Spleen (tissue), 11 donors: ENCODE measurements at regions not wholly inside any gene's neighbourhood (a gene's known extent, or its start where the extent isn't known, plus 50 kb on each side); places are given as distances from the start of the nearest gene placed in this dataset.

Source experiments
- DNase-seq: peaks from one replicate; pipeline ENCODE4 v3.0.0-alpha.2; 2020
- H3K27ac ChIP-seq, 8 donors: fragments of 200-600 bp; sonication (generic) in 7 of 8; 1 replicate in 4 of 8; 2 replicates in 4 of 8; pipeline versions ENCODE4 v1.5.0 to v1.8.0; 2016 to 2021; ENCODE audit warnings: inconsistent platforms in 4 of 8, mild to moderate bottlenecking in 4 of 8, moderate library complexity in 1 of 8
- H3K27me3 ChIP-seq, 7 donors: fragments of 200-600 bp; sonication (generic) in 6 of 7; replicated peaks in 1 of 7; 1 replicate in 4 of 7; 2 replicates in 3 of 7; pipeline versions ENCODE4 v1.5.0 to v1.8.0; 2016 to 2021; ENCODE audit warnings: inconsistent platforms in 3 of 7, mild to moderate bottlenecking in 1 of 7
- H3K36me3 ChIP-seq, 6 donors: fragments of 200-600 bp; sonication (generic) in 5 of 6; 1 replicate in 4 of 6; 2 replicates in 2 of 6; pipeline versions ENCODE4 v1.5.0 to v1.8.0; 2016 to 2021; ENCODE audit warnings: inconsistent platforms in 2 of 6
- H3K4me1 ChIP-seq, 6 donors: fragments of 200-600 bp; sonication (generic) in 5 of 6; 1 replicate in 3 of 6; 2 replicates in 3 of 6; pipeline versions ENCODE4 v1.5.0 to v1.8.0; 2016 to 2021; ENCODE audit warnings: inconsistent platforms in 3 of 6
- H3K4me3 ChIP-seq, 8 donors: fragments of 200-600 bp; sonication (generic) in 7 of 8; 1 replicate in 4 of 8; 2 replicates in 4 of 8; pipeline versions ENCODE4 v1.5.0 to v1.8.0; 2016 to 2021; ENCODE audit warnings: inconsistent platforms in 4 of 8, mild to moderate bottlenecking in 4 of 8, moderate library complexity in 2 of 8
- H3K9me3 ChIP-seq, 8 donors: fragments of 200-600 bp; sonication (generic) in 7 of 8; 1 replicate in 4 of 8; 2 replicates in 4 of 8; pipeline versions ENCODE4 v1.5.0 to v1.8.0; 2016 to 2021; ENCODE audit warnings: inconsistent platforms in 4 of 8
- CTCF ChIP-seq, 11 experiments: fragments of 200-600 bp in 7 of 11; fragments of 450-650 bp in 4 of 11; sonication (generic) in 4 of 11; IDR thresholded peaks in 8 of 11; conservative IDR thresholded peaks in 3 of 11; 1 replicate in 7 of 11; 2 replicates in 4 of 11; pipeline versions ENCODE4 v1.4.0 to v1.8.0; 2016 to 2021; ENCODE audit warnings: antibody characterized with exemption in 11 of 11, inconsistent platforms in 4 of 11, mild to moderate bottlenecking in 1 of 11
- POLR2A ChIP-seq, 3 donors: fragments of 450-650 bp; IDR thresholded peaks; one replicate each; pipeline ENCODE4 v1.5.1; 2017; ENCODE audit warnings: antibody characterized with exemption in 3 of 3, mild to moderate bottlenecking in 1 of 3
- POLR2AphosphoS5 ChIP-seq, 3 donors: sonication (generic); formaldehyde crosslinking; IDR thresholded peaks; one replicate each; pipeline ENCODE4 v1.5.1; 2017; ENCODE audit warnings: antibody characterized with exemption in 3 of 3
- WGBS, 5 donors: extraction: QIAGEN DNeasy Blood & Tissue Kit in 3 of 5; methylation state at CpG; one replicate each; pipeline versions ENCODE4 v1.1.5 to v1.1.7; 2013 to 2018; 5-methylcytosine and 5-hydroxymethylcytosine counted together
- intact Hi-C: fragments of 100-400 bp; cut with DNase I; formaldehyde crosslinking; loops from one replicate; pipeline ENCODE4 v1.15.0; 2023; ENCODE audit warnings: low total_unique reads
- donor health status: healthy with polysubstance abuse.
- donor health status: DM: no; HTN: no; CAD: no; lungs with moderate emphysema.
- donor health status: DM: no; HTN: no; CAD: no.
- donor health status: Bipolar disorder and iron deficiency.
- donor health status: healthy.
- donor health status: DM: no; HTN: no; CAD: no.
- donor health status: DM: yes; HTN: yes; CAD: no.

GRCh38 chr5:61802456-61802855 is 470.4 kb downstream of the ZSWIM6 start:
- Histone ChIP-seq H3K36me3 (no peaks in the 10 kb centered on the region), H3K27me3 (no peaks in the 10 kb centered on the region), H3K9me3 (no peaks in the 10 kb centered on the region), H3K4me1 (no peaks in the 10 kb centered on the region), H3K27ac (no peak overlapping the region), H3K4me3 (no peak overlapping the region)
- intact Hi-C loops = no loop called here
- 30 to 90% (median 61%) methylated on average over 2 of the region's 2 CpGs for WGBS, 5 donors
- no peak for DNase-seq
- TF ChIP-seq POLR2A (IDR thresholded peaks at IDR 0.05) (no peak), CTCF (IDR thresholded peaks at IDR 0.05 in 8 of 11, conservative IDR thresholded peaks at IDR 0.05 in 3 of 11) (no peak), POLR2AphosphoS5 (IDR thresholded peaks at IDR 0.05) (no peak)

- Histone ChIP-seq H3K4me1 (no peaks in the 10 kb centered on the region), H3K4me3 (no peak overlapping the region), H3K27ac (no peak overlapping the region), H3K27me3 (no peaks in the 10 kb centered on the region), H3K9me3 (no peaks in the 10 kb centered on the region), H3K36me3 (no peaks in the 10 kb centered on the region)
- DNase-seq = no peak
- intact Hi-C loops = no loop called here
- TF ChIP-seq POLR2A (IDR thresholded peaks at IDR 0.05) = no peak
- TF ChIP-seq POLR2AphosphoS5 (IDR thresholded peaks at IDR 0.05) = no peak
- no peak for TF ChIP-seq CTCF (IDR thresholded peaks at IDR 0.05 in 8 of 11, conservative IDR thresholded peaks at IDR 0.05 in 3 of 11)
- WGBS, 5 donors = 83 to 89% (median 85%) methylated on average over 5 of the region's 5 CpGs
Observed at GRCh38 chr5:61805101-61805500, 473.0 kb downstream of the ZSWIM6 start.

- H3K9me3 ChIP-seq = no peaks in the 10 kb centered on the region
- no peaks in the 10 kb centered on the region for H3K4me1 ChIP-seq
- intact Hi-C loops = no loop called here
- no peak for TF ChIP-seq CTCF (IDR thresholded peaks at IDR 0.05 in 8 of 11, conservative IDR thresholded peaks at IDR 0.05 in 3 of 11)
- TF ChIP-seq POLR2A (IDR thresholded peaks at IDR 0.05) = no peak
- no peak for TF ChIP-seq POLR2AphosphoS5 (IDR thresholded peaks at IDR 0.05)
- H3K27ac ChIP-seq = no peak overlapping the region
- no peaks in the 10 kb centered on the region for H3K36me3 ChIP-seq
- WGBS, 5 donors = 62 to 85% (median 67%) methylated on average over 3 of the region's 3 CpGs
- no peak overlapping the region for H3K4me3 ChIP-seq
- H3K27me3 ChIP-seq = no peaks in the 10 kb centered on the region
- no peak for DNase-seq
Observed at GRCh38 chr5:61806491-61807020, 474.5 kb downstream of the ZSWIM6 start.

- H3K9me3 ChIP-seq = no peaks in the 10 kb centered on the region
- 63 to 81% (median 76%) methylated on average over 3 of the region's 3 CpGs for WGBS, 5 donors
- intact Hi-C loops = no loop called here
Observed at GRCh38 chr5:61808091-61808490, 476.0 kb downstream of the ZSWIM6 start.

More at GRCh38 chr5:61808091-61808490, 476.0 kb downstream of the ZSWIM6 start:
- no peak for DNase-seq
- no peak overlapping the region for H3K27ac ChIP-seq
- H3K27me3 ChIP-seq = no peaks in the 10 kb centered on the region
- H3K4me1 ChIP-seq = no peaks in the 10 kb centered on the region
- H3K4me3 ChIP-seq = no peak overlapping the region
- TF ChIP-seq CTCF (IDR thresholded peaks at IDR 0.05 in 8 of 11, conservative IDR thresholded peaks at IDR 0.05 in 3 of 11) = no peak
- no peak for TF ChIP-seq POLR2A (IDR thresholded peaks at IDR 0.05)
- no peak for TF ChIP-seq POLR2AphosphoS5 (IDR thresholded peaks at IDR 0.05)
- no peaks in the 10 kb centered on the region for H3K36me3 ChIP-seq
